ENCODE measurements at regions not wholly inside any gene's neighbourhood (a gene's known extent, or its start where the extent isn't known, plus 50 kb on each side); places are given as distances from the start of the nearest gene placed in this dataset.

GRCh38 chr1:209102531-209102930, 481.0 kb upstream of the CAMK1G start:
- H3K4me3 ChIP-seq (ENCODE audit: low read depth, low read length): no peak overlapping the region

GRCh38 chr1:209103092-209103491, 480.4 kb upstream of the CAMK1G start:
- ChIA-PET CTCF (no interaction called here), POLR2A (no interaction called here)
- TF ChIP-seq, protein P1, sequence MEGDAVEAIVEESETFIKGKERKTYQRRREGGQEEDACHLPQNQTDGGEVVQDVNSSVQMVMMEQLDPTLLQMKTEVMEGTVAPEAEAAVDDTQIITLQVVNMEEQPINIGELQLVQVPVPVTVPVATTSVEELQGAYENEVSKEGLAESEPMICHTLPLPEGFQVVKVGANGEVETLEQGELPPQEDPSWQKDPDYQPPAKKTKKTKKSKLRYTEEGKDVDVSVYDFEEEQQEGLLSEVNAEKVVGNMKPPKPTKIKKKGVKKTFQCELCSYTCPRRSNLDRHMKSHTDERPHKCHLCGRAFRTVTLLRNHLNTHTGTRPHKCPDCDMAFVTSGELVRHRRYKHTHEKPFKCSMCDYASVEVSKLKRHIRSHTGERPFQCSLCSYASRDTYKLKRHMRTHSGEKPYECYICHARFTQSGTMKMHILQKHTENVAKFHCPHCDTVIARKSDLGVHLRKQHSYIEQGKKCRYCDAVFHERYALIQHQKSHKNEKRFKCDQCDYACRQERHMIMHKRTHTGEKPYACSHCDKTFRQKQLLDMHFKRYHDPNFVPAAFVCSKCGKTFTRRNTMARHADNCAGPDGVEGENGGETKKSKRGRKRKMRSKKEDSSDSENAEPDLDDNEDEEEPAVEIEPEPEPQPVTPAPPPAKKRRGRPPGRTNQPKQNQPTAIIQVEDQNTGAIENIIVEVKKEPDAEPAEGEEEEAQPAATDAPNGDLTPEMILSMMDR (IDR thresholded peaks at IDR 0.05; ENCODE audit: insufficient read depth, low read length, missing control alignments): no peak
- H3K4me3 ChIP-seq (ENCODE audit: low read depth, low read length): no peak overlapping the region
- DNase-seq (ENCODE audit: low read depth, low spot score): no peak

More at GRCh38 chr1:209102531-209102930, 481.0 kb upstream of the CAMK1G start:
- no peak for DNase-seq (ENCODE audit: low read depth, low spot score)
- ChIA-PET CTCF (no interaction called here), POLR2A (no interaction called here)
- TF ChIP-seq, protein P1 (IDR thresholded peaks at IDR 0.05; ENCODE audit: insufficient read depth, low read length, missing control alignments): no peak

DNA sequence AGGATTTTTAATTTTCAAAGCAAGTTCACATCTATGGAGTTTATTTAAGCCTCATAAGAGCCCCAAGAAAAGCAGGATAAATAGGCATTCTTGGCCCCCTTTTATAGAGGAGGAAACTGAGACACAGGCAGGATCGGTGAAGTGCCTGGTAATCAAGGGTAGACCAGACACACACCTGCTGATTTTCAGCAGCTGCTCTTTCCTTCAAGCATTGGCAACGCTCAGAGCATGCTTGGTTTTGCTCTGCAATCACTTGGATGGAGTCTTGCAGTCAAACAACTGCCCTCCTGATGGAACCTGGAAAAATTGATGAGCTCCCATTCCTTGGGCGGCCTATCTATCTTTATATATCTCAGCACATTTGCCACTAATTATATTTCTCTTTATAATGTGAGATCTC, 478.9 kb upstream of the CAMK1G start:
- TF ChIP-seq, protein P1 (IDR thresholded peaks at IDR 0.05; ENCODE audit: insufficient read depth, low read length, missing control alignments): no peak
- CTCF ChIA-PET: interaction anchor here (1.2 kb wide), 2 partner anchors 9 to 98 kb away, joined by 3 to 4 read pairs; no protein-coding TSS in a partner anchor
- POLR2A ChIA-PET: no interaction called here
- no peak for DNase-seq (ENCODE audit: low read depth, low spot score)
- no peak overlapping the region for H3K4me3 ChIP-seq (ENCODE audit: low read depth, low read length)

GRCh38 chr1:209105701-209106100, 477.8 kb upstream of the CAMK1G start:
- POLR2A ChIA-PET: no interaction called here
- H3K4me3 ChIP-seq (ENCODE audit: low read depth, low read length): no peak overlapping the region
- DNase-seq (ENCODE audit: low read depth, low spot score): no peak
- TF ChIP-seq, protein P1 (IDR thresholded peaks at IDR 0.05; ENCODE audit: insufficient read depth, low read length, missing control alignments): no peak
- CTCF ChIA-PET: interaction anchor here (0.9 kb wide), 1 partner anchor 97 kb away, joined by 3 read pairs; no protein-coding TSS in a partner anchor

DNA sequence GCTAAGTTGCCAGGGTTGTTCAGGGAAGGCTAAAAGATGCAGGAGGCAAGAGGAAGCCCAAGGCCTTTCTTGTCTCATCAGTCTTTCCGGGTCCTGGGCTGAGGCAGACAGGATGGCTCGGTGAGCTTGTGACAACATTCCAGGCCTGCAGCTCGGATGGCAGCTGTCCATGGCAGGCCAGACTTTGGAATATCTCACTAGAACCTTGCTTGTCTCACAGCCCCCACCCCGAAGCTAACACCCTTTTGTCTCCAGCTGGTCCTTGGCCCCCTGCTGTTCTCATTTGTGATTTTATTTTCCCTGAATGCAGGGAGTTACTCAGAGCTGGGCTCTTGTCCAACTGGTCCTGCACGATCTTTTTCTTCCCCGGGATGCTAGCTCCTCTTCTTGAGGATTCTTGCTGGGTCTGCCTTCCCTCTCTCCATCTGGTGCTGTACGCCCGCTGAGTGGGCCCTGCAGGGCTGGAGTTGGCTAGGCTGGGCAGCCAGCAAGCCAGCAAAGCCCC, 477.2 kb upstream of the CAMK1G start:
- TF ChIP-seq, protein P1 (IDR thresholded peaks at IDR 0.05; ENCODE audit: insufficient read depth, low read length, missing control alignments): no peak
- ChIA-PET CTCF (interaction anchor here (0.9 kb wide), 1 partner anchor 97 kb away, joined by 3 read pairs; no protein-coding TSS in a partner anchor), POLR2A (no interaction called here)
- H3K4me3 ChIP-seq (ENCODE audit: low read depth, low read length): no peak overlapping the region
- no peak for DNase-seq (ENCODE audit: low read depth, low spot score)

DNA sequence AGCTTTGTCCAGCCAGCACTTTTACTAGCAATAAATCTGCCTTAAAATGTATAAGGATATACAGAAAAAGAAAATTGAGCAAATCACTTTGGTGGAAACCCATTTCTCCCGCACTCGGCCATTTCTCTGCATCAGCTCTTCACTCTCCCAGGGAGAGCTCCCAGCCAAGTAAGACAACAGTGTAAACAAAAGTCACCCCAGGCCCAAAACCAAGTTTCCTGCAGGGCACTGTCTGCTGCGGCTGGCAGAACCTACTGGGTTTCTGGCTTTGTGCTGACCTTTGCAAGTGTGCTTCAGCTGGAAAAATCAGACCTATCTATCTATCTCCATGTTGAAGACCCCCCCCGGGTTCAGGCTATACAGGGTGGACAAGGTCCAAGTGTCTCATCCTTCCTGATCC, 476.7 kb upstream of the CAMK1G start:
- CTCF ChIA-PET: interaction anchor here (0.9 kb wide), 1 partner anchor 96 kb away, joined by 3 read pairs; no protein-coding TSS in a partner anchor
- TF ChIP-seq, protein P1 (IDR thresholded peaks at IDR 0.05; ENCODE audit: insufficient read depth, low read length, missing control alignments): no peak
- POLR2A ChIA-PET: no interaction called here
- H3K4me3 ChIP-seq (ENCODE audit: low read depth, low read length): no peak overlapping the region
- no peak for DNase-seq (ENCODE audit: low read depth, low spot score)

Measured in AG04449 (cell line).